RWPE2 (cell line): ENCODE measurements at regions not wholly inside any gene's neighbourhood (a gene's known extent, or its start where the extent isn't known, plus 50 kb on each side); places are given as distances from the start of the nearest gene placed in this dataset.

Experiments used
- ATAC-seq: fragments of 200-7000 bp; cut with Tn5 transposase; 3 replicates; pipeline ENCODE4 v1.9.1; 2021; ENCODE audit warnings: low read depth
- DNase-seq: peaks from one replicate; pipeline ENCODE4 v3.0.0-alpha.2; 2020; ENCODE audit warnings: low spot score
- H3K27ac ChIP-seq: fragments of 450-650 bp; 2 replicates; pipeline ENCODE4 v1.5.1; 2017; ENCODE audit warnings: mild to moderate bottlenecking; ENCODE audit not compliant: poor library complexity, severe bottlenecking
- H3K27me3 ChIP-seq: fragments of 250-450 bp; sonication (Bioruptor Pico); 2 replicates; pipeline ENCODE4 v1.5.1; 2021; ENCODE audit warnings: mild to moderate bottlenecking, moderate library complexity; ENCODE audit not compliant: insufficient read depth, poor library complexity, severe bottlenecking
- H3K36me3 ChIP-seq: fragments of 250-450 bp; sonication (Bioruptor Pico); 2 replicates; pipeline ENCODE4 v1.5.1; 2020; ENCODE audit warnings: low read depth, mild to moderate bottlenecking, moderate library complexity
- H3K4me1 ChIP-seq: fragments of 250-450 bp; sonication (Bioruptor Pico); 2 replicates; pipeline ENCODE4 v1.5.1; 2021; ENCODE audit warnings: mild to moderate bottlenecking, moderate library complexity; ENCODE audit not compliant: insufficient read depth, poor library complexity, severe bottlenecking
- H3K4me3 ChIP-seq: fragments of 250-450 bp; sonication (Bioruptor Pico); 2 replicates; pipeline ENCODE4 v1.5.1; 2021; ENCODE audit warnings: mild to moderate bottlenecking, moderate library complexity; ENCODE audit not compliant: severe bottlenecking
- H3K9me3 ChIP-seq: fragments of 250-450 bp; sonication (Bioruptor Pico); 2 replicates; pipeline ENCODE4 v1.5.1; 2021; ENCODE audit warnings: mild to moderate bottlenecking, moderate library complexity; ENCODE audit not compliant: severe bottlenecking
- TF ChIP-seq, protein P1 (sequence below): fragments of 450-650 bp; IDR thresholded peaks from one replicate; pipeline ENCODE4 v1.5.1; 2017; ENCODE audit warnings: mild to moderate bottlenecking, moderate library complexity; ENCODE audit not compliant: poor library complexity, severe bottlenecking

DNA sequence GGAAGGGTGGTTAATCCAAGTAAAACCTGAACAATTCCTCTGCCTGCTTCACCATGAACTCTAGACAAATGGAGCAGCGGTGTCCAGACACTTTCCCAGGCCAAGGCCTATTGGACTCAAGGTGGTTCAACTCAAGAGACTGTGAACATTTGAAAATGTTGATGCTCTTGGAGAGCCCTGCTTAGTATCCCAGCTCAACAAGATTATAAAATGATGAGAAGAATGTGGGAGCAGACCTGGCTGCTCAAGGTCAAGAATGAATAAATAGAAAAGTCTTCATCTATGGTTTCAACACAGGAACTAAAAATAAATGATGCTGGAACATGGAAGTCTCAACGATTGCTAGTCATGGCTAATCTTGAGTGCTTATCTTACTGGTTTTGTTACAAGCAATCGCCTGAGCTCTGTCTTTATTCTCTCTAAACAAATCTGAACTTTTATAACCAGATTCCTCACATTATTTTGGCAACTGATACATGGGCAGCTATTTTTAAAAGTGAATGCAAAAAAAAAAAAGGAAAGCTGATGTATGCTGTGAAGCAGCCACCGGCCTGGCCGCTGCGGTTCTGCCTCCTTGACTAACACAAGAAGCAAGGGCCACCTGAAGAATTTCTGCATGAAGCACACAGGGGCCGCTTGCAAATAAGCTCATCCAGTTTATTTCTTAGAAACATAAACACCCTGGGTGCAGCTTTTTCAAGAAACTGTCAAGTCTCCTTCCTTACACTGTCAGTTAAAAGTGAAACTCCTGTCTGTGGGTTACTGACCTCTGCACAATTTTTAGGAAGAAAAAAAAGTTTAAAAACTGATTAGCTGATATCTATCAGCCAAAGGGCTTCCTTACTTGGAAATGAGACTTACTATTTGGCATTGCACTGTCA lies 120.1 kb upstream of the ARHGEF3 start:
- no peak for ATAC-seq
- H3K4me1 ChIP-seq: peaks cover 11% of the 10 kb centered on the region
- DNase-seq: no peak
- no peaks in the 10 kb centered on the region for H3K9me3 ChIP-seq
- TF ChIP-seq, protein P1, sequence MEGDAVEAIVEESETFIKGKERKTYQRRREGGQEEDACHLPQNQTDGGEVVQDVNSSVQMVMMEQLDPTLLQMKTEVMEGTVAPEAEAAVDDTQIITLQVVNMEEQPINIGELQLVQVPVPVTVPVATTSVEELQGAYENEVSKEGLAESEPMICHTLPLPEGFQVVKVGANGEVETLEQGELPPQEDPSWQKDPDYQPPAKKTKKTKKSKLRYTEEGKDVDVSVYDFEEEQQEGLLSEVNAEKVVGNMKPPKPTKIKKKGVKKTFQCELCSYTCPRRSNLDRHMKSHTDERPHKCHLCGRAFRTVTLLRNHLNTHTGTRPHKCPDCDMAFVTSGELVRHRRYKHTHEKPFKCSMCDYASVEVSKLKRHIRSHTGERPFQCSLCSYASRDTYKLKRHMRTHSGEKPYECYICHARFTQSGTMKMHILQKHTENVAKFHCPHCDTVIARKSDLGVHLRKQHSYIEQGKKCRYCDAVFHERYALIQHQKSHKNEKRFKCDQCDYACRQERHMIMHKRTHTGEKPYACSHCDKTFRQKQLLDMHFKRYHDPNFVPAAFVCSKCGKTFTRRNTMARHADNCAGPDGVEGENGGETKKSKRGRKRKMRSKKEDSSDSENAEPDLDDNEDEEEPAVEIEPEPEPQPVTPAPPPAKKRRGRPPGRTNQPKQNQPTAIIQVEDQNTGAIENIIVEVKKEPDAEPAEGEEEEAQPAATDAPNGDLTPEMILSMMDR: no peak
- no peak overlapping the region for H3K4me3 ChIP-seq
- no peaks in the 10 kb centered on the region for H3K36me3 ChIP-seq
- no peak overlapping the region for H3K27ac ChIP-seq
- no peaks in the 10 kb centered on the region for H3K27me3 ChIP-seq

DNA sequence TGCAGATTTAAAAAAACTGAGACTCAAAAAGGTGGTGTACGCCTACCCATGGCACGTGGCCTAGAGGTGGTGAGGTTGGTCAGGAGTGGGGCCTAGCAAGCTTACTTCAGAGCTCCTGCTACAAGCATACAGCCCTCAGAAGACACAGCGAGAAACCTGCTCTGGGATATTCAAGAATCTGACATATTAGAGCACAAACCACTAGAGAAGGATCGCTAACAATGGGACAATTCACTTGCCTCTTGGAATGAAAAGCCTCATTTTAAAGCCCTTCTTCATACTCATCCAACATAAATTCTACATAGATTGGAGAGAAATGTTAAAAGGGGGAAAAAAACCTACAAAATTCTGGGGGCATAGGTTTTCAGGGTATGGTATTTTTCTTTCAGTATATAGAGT lies 118.0 kb upstream of the ARHGEF3 start:
- DNase-seq (no peak), ATAC-seq (no peak)
- no peaks in the 10 kb centered on the region for H3K27me3 ChIP-seq
- peaks cover 11% of the 10 kb centered on the region for H3K4me1 ChIP-seq
- H3K4me3 ChIP-seq: no peak overlapping the region
- TF ChIP-seq, protein P1: no peak
- no peaks in the 10 kb centered on the region for H3K9me3 ChIP-seq
- no peaks in the 10 kb centered on the region for H3K36me3 ChIP-seq
- H3K27ac ChIP-seq: no peak overlapping the region

DNA sequence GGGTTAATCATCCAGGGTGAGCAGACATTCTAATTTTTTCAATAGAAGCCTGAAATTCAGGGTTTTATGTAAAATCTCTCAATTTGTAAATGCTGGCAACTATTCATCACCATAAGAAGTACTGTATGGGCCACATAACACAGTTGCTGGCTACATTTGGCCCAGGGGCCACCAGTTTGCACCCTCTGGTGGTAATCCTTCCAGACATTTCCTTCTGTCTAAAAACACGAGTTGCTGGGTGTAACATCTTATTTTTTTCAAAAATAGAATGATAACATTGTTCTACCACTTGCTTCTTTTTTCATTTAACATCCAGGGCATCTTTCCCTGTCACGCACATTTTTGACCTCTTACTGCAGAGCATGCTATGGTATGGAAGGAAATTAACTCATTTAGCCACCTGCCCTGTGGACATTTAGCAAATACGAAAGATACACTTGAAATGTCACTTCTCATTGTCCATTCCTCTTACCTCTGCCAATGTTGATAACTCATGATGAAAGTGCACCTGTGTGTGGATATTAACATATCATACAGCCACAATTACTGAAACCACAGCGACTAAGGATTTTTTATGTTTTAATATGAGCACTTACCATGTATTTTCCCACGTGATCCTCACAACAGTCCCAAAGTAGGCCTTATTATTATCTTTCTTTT lies 117.5 kb upstream of the ARHGEF3 start:
- TF ChIP-seq, protein P1: no peak
- no peaks in the 10 kb centered on the region for H3K27me3 ChIP-seq
- H3K4me3 ChIP-seq: no peak overlapping the region
- no peak overlapping the region for H3K27ac ChIP-seq
- no peak for ATAC-seq
- peaks cover 11% of the 10 kb centered on the region for H3K4me1 ChIP-seq
- H3K36me3 ChIP-seq: no peaks in the 10 kb centered on the region
- no peaks in the 10 kb centered on the region for H3K9me3 ChIP-seq
- no peak for DNase-seq

DNA sequence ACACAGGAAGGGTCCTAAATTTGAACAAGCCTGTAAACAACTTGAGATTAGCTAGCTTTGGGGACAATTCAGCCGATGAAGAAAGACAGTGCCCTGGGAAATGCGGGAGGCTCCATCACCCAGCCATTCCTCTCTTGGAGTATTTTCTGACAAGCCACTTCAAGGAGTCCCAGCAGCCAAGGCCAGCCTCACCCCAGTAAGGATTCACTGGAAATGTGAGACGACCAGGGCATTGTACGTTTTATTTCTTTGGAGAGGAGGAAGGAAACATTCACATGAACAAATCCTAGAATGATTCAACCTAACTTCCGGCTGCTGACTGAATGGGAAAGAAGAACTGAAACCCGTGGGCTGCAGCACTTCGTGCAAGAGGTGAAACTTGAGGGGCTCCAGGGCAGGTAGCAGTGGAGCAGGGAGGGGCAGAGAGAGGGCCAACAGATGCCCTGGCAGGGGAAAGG lies 116.4 kb upstream of the ARHGEF3 start:
- no peak for ATAC-seq
- Histone ChIP-seq H3K4me1 (no peaks in the 10 kb centered on the region), H3K36me3 (no peaks in the 10 kb centered on the region), H3K9me3 (no peaks in the 10 kb centered on the region), H3K4me3 (no peak overlapping the region), H3K27ac (no peak overlapping the region), H3K27me3 (no peaks in the 10 kb centered on the region)
- TF ChIP-seq, protein P1: no peak
- no peak for DNase-seq
